ENCODE measurements at regions not wholly inside any gene's neighbourhood (a gene's known extent, or its start where the extent isn't known, plus 50 kb on each side); places are given as distances from the start of the nearest gene placed in this dataset.

DNA sequence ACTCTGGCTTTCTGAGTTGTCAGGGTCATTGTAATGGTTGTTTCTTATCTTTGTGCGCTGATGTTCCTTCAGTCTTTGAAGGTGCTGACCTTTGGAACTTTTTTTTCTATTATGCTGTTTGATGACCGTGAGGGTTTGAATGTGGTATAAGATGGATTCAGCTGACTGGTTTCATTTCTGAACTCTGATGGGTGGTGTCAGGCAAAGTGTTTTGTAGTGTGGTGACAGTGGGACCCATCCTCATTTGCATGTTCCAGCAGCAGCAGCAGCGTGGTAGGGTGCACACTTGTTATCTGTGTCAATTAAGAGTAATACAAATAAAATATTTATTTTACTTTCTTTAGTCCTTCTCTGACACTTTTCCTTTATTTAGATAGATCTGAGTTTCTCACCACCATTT is 227.7 kb upstream of the PRR16 start:
- no peak for DNase-seq (ENCODE audit: low read depth)

- DNase-seq (ENCODE audit: low read depth) = peak; percentile 26
Observed at GRCh38 chr5:120239086-120239485, 225.0 kb upstream of the PRR16 start.

- peak; percentile 49 for DNase-seq (ENCODE audit: low read depth)
Observed at GRCh38 chr5:120240706-120241105, 223.4 kb upstream of the PRR16 start.

DNA sequence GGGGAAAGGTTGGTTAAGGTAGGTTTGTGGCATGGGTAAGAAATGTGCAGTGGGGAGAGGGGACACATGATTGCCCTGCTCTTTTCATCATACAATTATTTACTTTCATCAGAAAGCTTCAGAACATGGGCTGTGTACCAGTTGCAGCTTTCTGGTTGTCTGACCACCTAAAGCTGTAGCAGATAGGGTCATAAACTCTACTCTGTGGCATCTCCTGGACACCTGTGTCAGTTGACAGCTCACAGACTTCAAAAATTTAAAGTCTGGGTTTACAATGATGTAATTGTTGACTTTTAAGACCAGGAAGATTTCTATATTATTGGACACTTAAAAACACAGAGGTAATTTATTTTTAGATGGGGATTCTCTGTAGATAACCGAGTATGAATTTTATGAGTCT is 222.7 kb upstream of the PRR16 start:
- DNase-seq (ENCODE audit: low read depth) = no peak

DNA sequence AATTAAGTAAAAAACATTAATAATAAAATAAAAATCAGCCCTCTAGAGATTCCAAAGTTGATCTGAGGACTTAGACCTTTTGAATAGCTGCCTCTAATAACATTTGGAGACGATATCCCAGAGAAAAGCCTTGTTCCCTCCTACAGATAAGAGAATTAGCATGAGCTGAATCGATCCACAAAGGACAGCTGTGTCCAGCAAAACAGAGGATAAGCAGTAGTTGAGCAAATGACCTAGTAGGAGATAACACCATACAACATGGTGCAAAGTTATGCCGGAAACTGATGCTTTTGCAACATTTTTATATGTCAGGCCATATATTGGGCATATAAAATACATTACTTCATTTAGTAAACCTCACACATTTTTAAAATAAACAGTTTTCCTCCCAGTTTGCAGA is 212.2 kb upstream of the PRR16 start:
- DNase-seq (ENCODE audit: low read depth) = no peak

DNA sequence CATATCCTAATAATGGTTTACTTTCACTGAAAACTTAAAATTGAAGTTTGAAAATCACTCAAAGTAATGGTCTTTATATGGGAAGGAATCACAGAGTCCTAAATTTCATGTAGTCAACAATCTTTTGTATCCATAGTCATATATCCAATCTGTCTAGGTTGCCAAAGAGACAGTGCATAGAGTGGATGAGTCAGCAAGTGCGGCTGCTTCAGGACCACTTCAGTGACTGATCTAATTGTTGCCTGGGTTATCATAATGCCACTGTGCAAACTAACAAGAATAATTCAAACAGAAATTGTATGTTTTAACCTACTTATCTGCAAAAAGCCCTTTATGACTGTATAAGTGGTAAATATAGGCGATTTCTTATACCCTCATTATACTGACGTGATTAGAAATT is 211.3 kb upstream of the PRR16 start:
- peak; percentile 48 for DNase-seq (ENCODE audit: low read depth)

- DNase-seq (ENCODE audit: low read depth) = peak; percentile 15
Observed at GRCh38 chr5:120254385-120254784, 209.7 kb upstream of the PRR16 start.

- peak; percentile 6 for DNase-seq (ENCODE audit: low read depth)
Observed at GRCh38 chr5:120255214-120255613, 208.9 kb upstream of the PRR16 start.

GRCh38 chr5:120256376-120256775 is 207.7 kb upstream of the PRR16 start:
- DNase-seq (ENCODE audit: low read depth) = no peak

- DNase-seq (ENCODE audit: low read depth) = no peak
Observed at GRCh38 chr5:120257358-120257971, 206.6 kb upstream of the PRR16 start.

DNA sequence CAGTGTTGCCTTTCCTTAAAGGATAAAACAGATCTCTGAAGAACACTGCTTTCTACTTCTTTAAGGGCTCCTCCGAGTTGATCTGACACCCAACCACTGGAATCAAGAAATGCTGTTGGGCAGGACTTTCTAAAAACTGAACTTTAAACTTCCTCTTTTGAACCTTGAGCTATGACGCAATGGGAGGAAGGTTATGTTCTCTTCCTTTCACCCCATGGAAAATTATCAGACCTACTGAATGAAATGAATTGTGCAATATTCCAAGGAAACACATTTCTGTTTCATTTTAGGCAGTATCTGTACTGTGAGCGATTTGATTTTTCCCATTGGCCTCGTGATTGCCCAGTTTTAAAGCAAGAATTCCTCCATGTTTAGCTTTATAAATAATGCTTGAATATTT is 206.0 kb upstream of the PRR16 start:
- peak; percentile 6 for DNase-seq (ENCODE audit: low read depth)

DNA sequence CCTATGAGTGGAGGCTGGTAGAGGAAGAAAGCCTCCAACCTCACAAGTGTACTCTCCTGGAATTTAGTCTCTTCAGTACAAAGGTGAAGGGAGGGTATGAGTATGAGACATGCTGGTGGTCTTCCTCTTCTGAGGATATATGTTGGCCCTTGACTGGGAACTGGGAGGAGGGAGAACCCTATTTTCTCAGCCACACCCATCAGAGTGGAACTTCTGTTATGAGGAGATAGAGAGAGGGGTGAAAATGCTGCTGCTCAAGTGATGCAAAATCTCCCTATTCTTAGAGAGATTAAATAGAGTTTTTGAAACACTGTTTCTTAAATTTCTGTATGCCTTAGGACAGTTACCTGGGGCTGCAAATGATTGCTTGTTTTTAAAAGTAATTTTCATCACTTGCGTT is 203.4 kb upstream of the PRR16 start:
- no peak for DNase-seq (ENCODE audit: low read depth)

- no peak for DNase-seq (ENCODE audit: low read depth)
Observed at GRCh38 chr5:120270498-120270897, 193.6 kb upstream of the PRR16 start.

- peak; percentile 68 for DNase-seq (ENCODE audit: low read depth)
Observed at GRCh38 chr5:120293796-120294195, 170.3 kb upstream of the PRR16 start.

GRCh38 chr5:120297616-120298015 is 166.5 kb upstream of the PRR16 start:
- DNase-seq (ENCODE audit: low read depth) = peak; percentile 18

DNA sequence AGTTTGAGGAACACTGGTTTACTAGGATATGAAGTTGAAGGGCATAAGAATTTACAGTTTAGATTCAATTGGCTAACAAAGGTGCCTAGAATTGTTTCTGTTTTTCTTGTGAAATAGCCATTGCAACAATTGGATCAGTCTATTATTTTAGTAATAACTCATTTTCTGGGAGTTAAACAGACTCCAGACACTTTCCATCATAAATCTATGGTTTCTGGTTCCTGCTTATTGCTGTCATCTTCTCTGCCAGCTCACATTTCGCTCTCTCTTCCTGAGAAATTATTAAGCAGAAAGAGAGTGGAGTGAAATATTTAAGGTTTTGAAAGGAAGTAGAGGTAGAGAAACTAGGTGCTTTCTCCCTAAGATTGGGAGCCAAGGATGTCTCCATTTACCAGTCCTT is 165.1 kb upstream of the PRR16 start:
- DNase-seq (ENCODE audit: low read depth) = no peak

DNA sequence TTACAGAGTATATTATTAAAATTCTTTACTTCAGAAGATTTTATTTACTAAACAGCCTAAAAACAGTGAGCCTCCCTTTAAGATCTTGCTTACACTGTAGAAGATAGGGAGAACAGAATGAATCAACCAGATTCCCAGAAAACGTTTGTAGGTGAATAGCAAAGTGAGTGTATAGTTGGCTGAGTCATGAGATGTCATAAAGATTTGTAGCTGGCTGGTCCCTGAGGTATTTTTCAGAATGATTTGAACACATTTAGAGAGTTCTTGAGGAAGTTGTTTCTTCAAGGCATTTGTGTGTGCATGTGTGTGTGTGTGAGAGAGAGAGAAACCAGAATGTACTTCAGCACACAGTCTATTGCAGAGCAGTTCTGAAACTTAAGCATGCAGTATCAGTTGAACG is 159.4 kb upstream of the PRR16 start:
- DNase-seq (ENCODE audit: low read depth) = peak; percentile 61

GRCh38 chr5:120306303-120306702 is 157.8 kb upstream of the PRR16 start:
- no peak for DNase-seq (ENCODE audit: low read depth)

DNA sequence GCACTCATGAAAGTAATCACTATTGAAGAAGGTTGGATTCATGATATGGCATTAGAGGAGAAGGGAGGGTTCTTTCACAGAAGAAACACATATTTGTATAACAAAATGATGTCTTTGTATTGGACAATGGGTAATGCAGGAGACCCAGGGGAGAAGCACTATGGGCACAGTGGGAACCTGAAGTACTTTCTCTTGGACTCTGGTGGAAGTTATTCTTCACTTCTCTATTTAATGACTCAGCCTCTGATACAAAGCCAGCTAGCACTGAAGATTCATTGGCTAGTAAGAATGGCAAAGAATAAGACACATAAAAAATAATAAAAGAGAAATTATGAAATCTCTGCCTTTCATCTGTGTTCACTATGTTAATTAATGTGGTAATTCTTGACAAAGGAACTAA is 149.9 kb upstream of the PRR16 start:
- peak; percentile 58 for DNase-seq (ENCODE audit: low read depth)

GRCh38 chr5:120320626-120321025 is 143.5 kb upstream of the PRR16 start:
- no peak for DNase-seq (ENCODE audit: low read depth)

GRCh38 chr5:120326651-120327050 is 137.4 kb upstream of the PRR16 start:
- peak; percentile 7 for DNase-seq (ENCODE audit: low read depth)

- peak; percentile 23 for DNase-seq (ENCODE audit: low read depth)
Observed at GRCh38 chr5:120327180-120327579, 136.9 kb upstream of the PRR16 start.

- DNase-seq (ENCODE audit: low read depth) = no peak
Observed at GRCh38 chr5:120329095-120329494, 135.0 kb upstream of the PRR16 start.

DNA sequence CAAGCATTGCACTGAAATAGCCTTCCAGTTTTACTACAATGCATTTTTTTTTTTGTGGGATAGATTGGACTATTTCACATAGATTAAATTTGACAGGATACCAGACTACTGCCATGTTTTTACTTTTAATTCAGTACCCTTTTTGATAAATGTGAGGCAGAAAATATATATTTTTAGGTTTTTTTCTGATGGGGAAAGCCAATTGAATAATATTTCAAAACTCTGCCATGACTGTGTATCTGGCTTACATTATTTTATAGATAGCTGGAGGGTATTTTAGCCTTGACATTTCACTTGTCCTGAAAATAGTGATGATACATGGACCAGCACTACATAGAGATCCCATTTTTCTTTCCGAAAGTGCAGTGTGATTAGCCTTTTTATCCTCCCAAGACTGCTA is 133.5 kb upstream of the PRR16 start:
- DNase-seq (ENCODE audit: low read depth) = no peak

GRCh38 chr5:120344181-120344580 is 119.9 kb upstream of the PRR16 start:
- DNase-seq (ENCODE audit: low read depth) = no peak
